GM12874 (cell line): ENCODE measurements at regions not wholly inside any gene's neighbourhood (a gene's known extent, or its start where the extent isn't known, plus 50 kb on each side); places are given as distances from the start of the nearest gene placed in this dataset.

Experiments
- TF ChIP-seq, protein P1 (sequence below): IDR thresholded peaks from 2 replicates; pipeline ENCODE4 v1.5.1; 2011; ENCODE audit warnings: low read depth, mild to moderate bottlenecking, control low read depth, low read length, moderate library complexity; ENCODE audit not compliant: insufficient read depth

DNA sequence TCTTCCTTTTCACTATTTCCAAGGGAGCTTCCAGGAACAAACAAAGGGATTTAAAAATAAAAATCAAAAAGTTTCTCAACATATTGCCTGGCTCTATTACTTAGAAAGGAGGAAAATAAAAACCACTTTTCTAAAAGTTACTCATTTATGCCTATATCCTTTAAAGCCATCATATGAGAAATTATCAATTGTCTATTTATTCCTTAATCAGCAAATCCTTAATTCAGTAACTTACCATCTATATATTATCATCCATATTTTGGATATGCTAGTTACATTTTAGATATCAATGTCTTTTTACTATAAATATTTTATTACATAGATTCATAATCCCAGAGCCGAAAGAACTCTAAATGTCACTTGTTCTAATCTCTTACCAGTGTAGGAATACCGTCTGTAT, 481.5 kb upstream of the ANO5 start:
- TF ChIP-seq, protein P1, sequence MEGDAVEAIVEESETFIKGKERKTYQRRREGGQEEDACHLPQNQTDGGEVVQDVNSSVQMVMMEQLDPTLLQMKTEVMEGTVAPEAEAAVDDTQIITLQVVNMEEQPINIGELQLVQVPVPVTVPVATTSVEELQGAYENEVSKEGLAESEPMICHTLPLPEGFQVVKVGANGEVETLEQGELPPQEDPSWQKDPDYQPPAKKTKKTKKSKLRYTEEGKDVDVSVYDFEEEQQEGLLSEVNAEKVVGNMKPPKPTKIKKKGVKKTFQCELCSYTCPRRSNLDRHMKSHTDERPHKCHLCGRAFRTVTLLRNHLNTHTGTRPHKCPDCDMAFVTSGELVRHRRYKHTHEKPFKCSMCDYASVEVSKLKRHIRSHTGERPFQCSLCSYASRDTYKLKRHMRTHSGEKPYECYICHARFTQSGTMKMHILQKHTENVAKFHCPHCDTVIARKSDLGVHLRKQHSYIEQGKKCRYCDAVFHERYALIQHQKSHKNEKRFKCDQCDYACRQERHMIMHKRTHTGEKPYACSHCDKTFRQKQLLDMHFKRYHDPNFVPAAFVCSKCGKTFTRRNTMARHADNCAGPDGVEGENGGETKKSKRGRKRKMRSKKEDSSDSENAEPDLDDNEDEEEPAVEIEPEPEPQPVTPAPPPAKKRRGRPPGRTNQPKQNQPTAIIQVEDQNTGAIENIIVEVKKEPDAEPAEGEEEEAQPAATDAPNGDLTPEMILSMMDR = no peak

DNA sequence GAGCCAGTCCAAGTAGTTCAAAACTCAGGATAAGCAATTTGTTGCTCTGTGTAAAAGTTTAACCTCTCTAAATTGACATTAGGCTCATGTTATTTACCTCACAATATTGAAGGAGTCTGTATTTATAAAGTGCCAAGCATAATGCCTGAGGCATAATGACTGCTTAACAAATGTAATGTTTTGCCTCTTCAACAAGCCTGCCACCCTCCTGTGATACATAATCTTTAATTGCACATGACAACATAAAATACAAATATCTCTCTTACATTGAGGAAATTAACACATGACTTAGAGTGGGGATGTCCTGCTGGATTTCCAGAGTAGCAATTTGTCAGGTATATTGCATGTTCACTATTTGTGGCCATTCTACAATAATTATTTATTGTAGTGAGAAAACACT, 469.2 kb upstream of the ANO5 start:
- TF ChIP-seq, protein P1 = no peak

DNA sequence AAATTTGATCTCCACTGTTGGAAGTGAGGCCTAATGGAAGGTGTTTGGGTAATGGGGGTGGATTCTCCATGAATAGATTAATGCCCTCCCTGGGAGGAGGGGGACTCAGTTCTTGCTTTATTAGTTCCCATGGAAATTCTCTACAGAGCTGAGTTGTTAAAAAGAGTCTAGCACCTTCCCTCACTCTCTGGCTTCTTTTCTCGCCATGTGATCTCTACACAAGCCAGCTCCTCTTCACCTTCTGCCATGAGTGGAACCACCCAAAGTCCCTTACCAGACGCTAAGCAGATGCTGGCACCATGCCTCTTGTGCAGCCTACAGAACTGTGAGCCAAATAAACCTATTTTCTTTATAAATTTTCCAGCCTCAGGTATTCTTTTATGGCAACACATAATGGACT, 465.8 kb upstream of the ANO5 start:
- TF ChIP-seq, protein P1 = no peak

DNA sequence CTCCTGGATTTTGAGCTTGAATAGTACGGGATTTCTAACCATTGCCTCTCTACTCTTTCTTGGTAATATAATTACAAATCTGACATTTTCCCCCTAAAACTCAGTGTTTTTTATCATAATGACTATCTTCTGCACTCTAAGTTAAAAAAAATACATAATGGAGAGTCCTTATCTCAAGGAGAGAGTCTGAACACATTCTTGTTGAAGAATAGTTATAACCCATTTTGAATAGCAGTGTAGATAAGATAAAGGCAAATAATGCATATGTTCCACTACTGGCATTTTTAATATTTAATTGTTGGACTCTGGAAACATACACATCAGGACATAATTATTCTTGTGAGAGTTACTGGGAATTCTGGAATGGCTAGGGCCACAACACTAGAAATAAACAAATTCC, 456.5 kb upstream of the ANO5 start:
- TF ChIP-seq, protein P1 = no peak

DNA sequence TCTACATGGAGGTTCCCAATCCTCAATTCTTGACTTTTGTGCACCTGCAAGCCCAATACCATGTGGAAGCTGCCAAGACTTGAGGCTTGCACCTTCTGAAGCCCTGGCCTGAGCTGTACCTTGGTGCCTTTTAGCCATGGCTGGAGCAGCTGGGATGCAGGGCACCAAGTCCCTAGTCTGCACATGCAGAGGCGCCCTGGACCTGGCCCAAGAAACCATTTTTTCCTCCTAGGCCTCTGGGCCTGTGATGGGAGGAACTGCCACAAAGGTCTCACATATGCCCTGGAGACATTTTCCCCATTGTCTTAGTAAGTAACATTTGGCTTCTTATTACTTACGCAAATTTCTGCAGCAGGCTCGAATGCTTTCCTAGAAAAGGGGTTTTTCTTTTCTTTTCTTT, 431.9 kb upstream of the ANO5 start:
- TF ChIP-seq, protein P1 = no peak

DNA sequence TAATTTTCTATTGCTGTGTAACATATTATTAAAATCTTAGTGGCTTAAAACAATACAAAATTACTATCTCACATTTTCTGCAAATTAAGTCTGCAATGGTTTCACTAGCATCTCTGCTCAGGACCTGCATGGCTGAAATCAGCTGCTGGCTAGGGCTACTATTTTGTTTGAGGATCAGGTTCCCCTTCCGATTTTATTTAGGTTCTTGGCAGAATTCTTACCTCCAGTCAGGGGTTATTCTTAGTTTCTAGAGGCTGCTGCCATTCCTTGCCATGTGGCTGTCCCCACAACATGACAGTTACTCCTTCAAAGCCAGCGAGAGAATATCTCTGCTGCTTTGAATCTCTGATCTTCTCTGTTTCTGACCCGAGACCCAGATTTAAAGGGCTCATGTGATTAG, 424.5 kb upstream of the ANO5 start:
- TF ChIP-seq, protein P1 = no peak

DNA sequence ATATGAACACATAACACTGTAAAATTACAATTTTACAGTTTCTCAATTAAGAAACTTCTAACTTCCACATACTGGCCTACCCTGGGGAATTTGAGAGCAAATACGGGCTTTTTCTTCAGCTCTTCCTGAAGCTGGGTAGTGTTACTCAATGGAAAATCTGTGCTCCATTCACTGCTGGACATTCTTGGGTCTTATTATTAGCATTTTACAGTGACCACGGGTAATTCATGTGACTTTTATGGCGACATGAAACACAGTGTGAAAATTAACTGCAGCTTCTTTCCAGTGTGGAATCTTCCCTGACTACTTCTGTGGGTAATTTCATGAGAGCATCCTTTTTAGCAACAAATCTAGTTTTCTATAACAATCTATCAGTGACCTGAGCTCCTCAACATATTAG, 423.7 kb upstream of the ANO5 start:
- TF ChIP-seq, protein P1 = no peak

DNA sequence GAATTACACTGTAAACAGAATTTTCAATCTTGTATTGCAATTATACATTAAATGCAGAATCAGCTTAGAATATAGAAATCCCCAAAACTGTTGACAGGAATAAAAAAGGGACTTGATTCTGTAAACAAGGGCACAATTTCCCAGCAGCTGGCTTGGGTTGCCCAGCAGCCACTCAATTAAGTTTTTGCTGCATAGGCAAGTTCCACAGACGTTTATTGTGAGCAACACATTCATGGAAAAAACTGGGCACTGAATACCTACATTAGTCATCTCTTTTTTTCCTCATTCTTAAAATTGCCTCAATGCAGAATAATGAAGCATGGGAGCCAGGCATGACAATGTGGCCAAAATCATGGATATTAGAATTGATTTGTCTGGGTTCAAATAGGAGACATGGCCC, 421.8 kb upstream of the ANO5 start:
- TF ChIP-seq, protein P1 = no peak
